ENCODE measurements at regions not wholly inside any gene's neighbourhood (a gene's known extent, or its start where the extent isn't known, plus 50 kb on each side); places are given as distances from the start of the nearest gene placed in this dataset.

GRCh38 chr7:124989911-124990310 is 60.3 kb upstream of the POT1 start:
- DNase-seq = no peak

All from right hindlimb (tissue), 1 donor.